Kidney (tissue), 13 donors: ENCODE measurements at regions not wholly inside any gene's neighbourhood (a gene's known extent, or its start where the extent isn't known, plus 50 kb on each side); places are given as distances from the start of the nearest gene placed in this dataset.
A peak's percentile ranks its signal among the peaks of the same experiment; 100 is the strongest.

ENCODE experiments used
- DNase-seq, 5 donors: peaks; one replicate each; pipeline ENCODE4 v3.0.0-alpha.2; 2013 to 2020
- FAIRE-seq: peaks from 2 replicates; lab custom pipeline; 2012; peaks lifted over from hg19 to GRCh38; lab: Jason Lieb, UNC
- H3K27ac ChIP-seq, 2 donors: one replicate each; pipeline ENCODE4 v1.7.0; 2013; ENCODE audit warnings: low read depth in 2 of 2, low read length in 2 of 2, inconsistent platforms in 1 of 2
- H3K27me3 ChIP-seq: one replicate; pipeline ENCODE4 v1.7.1; 2013; ENCODE audit warnings: low read length, inconsistent platforms; ENCODE audit not compliant: control insufficient read depth, insufficient read depth
- H3K36me3 ChIP-seq, 3 donors: one replicate each; pipeline versions ENCODE4 v1.7.0 to v1.7.1; 2013; ENCODE audit warnings: low read length in 3 of 3, control low read depth in 1 of 3, inconsistent platforms in 1 of 3; ENCODE audit not compliant: insufficient read depth in 3 of 3, control insufficient read depth in 2 of 3
- H3K4me1 ChIP-seq, 3 donors: one replicate each; pipeline versions ENCODE4 v1.7.0 to v1.7.1; 2013; ENCODE audit warnings: low read length in 3 of 3, inconsistent platforms in 1 of 3, low read depth in 1 of 3; ENCODE audit not compliant: control insufficient read depth in 2 of 3, insufficient read depth in 2 of 3
- H3K4me3 ChIP-seq, 3 donors: one replicate each; pipeline versions ENCODE4 v1.7.0 to v1.8.1; 2013; ENCODE audit warnings: low read length in 3 of 3, control low read depth in 1 of 3, inconsistent platforms in 1 of 3
- H3K9ac ChIP-seq, 3 donors: one replicate each; pipeline versions ENCODE4 v1.7.0 to v1.7.1; 2013; ENCODE audit warnings: low read length in 3 of 3, control low read depth in 1 of 3, inconsistent platforms in 1 of 3
- H3K9me3 ChIP-seq, 3 donors: one replicate each; pipeline versions ENCODE4 v1.7.0 to v1.7.1; 2013; ENCODE audit warnings: low read length in 3 of 3, control low read depth in 1 of 3, inconsistent platforms in 1 of 3; ENCODE audit not compliant: control insufficient read depth in 2 of 3, insufficient read depth in 1 of 3
- intact Hi-C: fragments of 100-400 bp; cut with DNase I; formaldehyde crosslinking; loops from one replicate; pipeline ENCODE4 v1.11.1; 2022
- TF ChIP-seq, protein P1 (sequence below): IDR thresholded peaks from 3 replicates; pipeline ENCODE4 v1.5.1; 2012; ENCODE audit warnings: mild to moderate bottlenecking, moderate library complexity, borderline replicate concordance; ENCODE audit not compliant: insufficient read depth; ENCODE audit errors: extremely low read depth
- donor health status: control.
- donor health status: control.
- donor health status: control.
- donor health status: control.
- donor health status: control.
- donor health status: DM: yes; HTN: yes; CAD: no.
- donor health status: Normal renal cell carcinoma (clear cell type).

DNA sequence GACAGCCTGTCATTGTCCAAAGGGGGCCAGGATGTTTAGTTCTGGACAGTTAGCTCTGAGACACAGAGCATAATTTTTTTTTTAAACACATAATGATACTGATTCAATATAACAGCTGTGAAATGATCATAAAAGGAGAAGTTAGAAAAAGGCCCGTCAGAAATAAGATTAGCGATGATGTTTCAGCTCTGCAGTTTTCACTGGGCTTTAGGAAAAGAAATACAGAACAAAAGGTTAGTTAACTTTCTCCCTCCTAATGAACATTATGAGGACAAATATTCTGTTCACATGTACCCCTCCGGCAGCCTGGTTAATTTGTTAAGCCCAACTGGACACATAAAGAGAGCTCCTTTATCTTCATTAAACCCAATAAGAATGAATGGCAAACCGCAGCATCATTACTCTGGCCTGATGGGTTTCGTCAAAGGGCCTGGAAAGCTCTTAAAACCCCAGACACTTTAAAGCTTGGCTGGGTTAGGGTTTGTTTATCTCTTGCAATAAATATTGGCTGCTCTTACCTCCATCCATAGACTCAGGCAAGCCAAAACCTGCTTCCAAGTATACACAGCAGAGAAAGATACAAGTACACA is 394.6 kb downstream of the KIF16B start:
- no peaks in the 10 kb centered on the region for H3K4me1 ChIP-seq
- intact Hi-C loops, result no loop called here
- FAIRE-seq, result no peak
- no peaks in the 10 kb centered on the region for H3K9me3 ChIP-seq
- TF ChIP-seq, protein P1, sequence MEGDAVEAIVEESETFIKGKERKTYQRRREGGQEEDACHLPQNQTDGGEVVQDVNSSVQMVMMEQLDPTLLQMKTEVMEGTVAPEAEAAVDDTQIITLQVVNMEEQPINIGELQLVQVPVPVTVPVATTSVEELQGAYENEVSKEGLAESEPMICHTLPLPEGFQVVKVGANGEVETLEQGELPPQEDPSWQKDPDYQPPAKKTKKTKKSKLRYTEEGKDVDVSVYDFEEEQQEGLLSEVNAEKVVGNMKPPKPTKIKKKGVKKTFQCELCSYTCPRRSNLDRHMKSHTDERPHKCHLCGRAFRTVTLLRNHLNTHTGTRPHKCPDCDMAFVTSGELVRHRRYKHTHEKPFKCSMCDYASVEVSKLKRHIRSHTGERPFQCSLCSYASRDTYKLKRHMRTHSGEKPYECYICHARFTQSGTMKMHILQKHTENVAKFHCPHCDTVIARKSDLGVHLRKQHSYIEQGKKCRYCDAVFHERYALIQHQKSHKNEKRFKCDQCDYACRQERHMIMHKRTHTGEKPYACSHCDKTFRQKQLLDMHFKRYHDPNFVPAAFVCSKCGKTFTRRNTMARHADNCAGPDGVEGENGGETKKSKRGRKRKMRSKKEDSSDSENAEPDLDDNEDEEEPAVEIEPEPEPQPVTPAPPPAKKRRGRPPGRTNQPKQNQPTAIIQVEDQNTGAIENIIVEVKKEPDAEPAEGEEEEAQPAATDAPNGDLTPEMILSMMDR, result no peak
- no peaks in the 10 kb centered on the region for H3K27me3 ChIP-seq
- no peak overlapping the region for H3K4me3 ChIP-seq
- H3K9ac ChIP-seq, result no peak overlapping the region
- H3K27ac ChIP-seq, result no peak overlapping the region
- H3K36me3 ChIP-seq, result no peaks in the 10 kb centered on the region
- DNase-seq, result peak in 2 of 5 donors; percentile 12 to 45

DNA sequence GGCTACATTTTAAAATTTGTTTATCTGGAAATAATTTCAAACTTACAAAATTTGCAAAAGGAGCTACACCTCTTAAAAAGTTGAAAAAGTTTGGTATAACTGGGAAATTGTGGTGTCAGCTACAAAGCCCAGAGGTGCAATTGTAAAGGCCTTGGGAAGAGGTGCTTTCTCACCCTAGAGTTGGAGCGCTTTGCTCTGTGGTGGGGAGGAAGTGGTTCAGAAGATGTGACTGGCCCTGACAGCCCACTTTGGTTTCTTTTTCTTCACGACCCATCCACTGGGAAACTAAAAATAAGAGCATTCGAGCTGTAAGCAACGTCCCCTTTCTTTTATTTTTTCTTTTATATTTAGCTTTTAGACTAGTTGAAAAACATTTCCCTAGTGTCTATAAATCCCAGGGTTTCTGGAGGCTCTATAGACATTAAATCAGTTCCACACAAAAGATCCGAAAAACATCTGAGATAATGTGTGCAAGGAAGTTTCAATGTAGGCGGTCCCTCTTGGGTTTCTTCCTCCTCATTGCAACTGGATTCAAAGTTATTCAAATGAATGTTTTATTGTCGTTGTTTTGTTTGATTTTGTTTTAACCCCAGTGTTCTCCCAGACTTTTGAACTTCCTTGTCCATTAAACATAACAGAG is 397.8 kb downstream of the KIF16B start:
- no peaks in the 10 kb centered on the region for H3K36me3 ChIP-seq
- H3K4me1 ChIP-seq, result no peaks in the 10 kb centered on the region
- intact Hi-C loops, result no loop called here
- no peak overlapping the region for H3K27ac ChIP-seq
- no peak overlapping the region for H3K4me3 ChIP-seq
- H3K9ac ChIP-seq, result no peak overlapping the region
- FAIRE-seq (no peak), DNase-seq (peak in 1 of 5 donors; percentile 22)
- TF ChIP-seq, protein P1, result no peak
- no peaks in the 10 kb centered on the region for H3K9me3 ChIP-seq
- no peaks in the 10 kb centered on the region for H3K27me3 ChIP-seq

DNA sequence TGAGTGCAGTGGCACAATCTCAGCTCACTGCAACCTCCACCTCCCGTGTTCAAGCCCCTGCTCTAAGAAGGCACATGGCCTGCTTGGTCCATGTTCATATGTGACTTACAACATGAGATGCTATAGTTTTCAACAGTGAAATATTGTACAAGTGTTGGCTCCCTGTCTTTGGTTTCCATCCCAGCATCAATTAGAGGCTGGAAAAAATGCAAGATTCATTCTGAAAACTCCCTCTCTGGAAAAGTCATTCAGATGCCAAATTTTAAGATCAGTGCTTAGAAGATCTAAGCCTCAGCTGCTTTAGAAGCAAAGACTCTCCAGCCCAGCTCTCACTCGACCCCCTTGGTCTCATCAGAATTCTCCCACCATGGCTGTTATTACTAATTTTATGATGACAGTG is 398.9 kb downstream of the KIF16B start:
- FAIRE-seq, result no peak

More for the DNA sequence above, 398.9 kb downstream of the KIF16B start:
- no peak overlapping the region for H3K9ac ChIP-seq
- intact Hi-C loops, result no loop called here
- no peaks in the 10 kb centered on the region for H3K36me3 ChIP-seq
- H3K27me3 ChIP-seq, result no peaks in the 10 kb centered on the region
- no peak overlapping the region for H3K27ac ChIP-seq
- no peak for DNase-seq
- TF ChIP-seq, protein P1, result no peak
- H3K4me1 ChIP-seq, result no peaks in the 10 kb centered on the region
- no peak overlapping the region for H3K4me3 ChIP-seq
- no peaks in the 10 kb centered on the region for H3K9me3 ChIP-seq
